GM19193 (cell line): ENCODE measurements at regions not wholly inside any gene's neighbourhood (a gene's known extent, or its start where the extent isn't known, plus 50 kb on each side); places are given as distances from the start of the nearest gene placed in this dataset.

Source experiments
- POLR2A ChIP-seq: IDR thresholded peaks from 4 replicates; pipeline ENCODE4 v1.6.1; 2011; ENCODE audit not compliant: insufficient read depth, insufficient read length; ENCODE audit errors: extremely low read depth

DNA sequence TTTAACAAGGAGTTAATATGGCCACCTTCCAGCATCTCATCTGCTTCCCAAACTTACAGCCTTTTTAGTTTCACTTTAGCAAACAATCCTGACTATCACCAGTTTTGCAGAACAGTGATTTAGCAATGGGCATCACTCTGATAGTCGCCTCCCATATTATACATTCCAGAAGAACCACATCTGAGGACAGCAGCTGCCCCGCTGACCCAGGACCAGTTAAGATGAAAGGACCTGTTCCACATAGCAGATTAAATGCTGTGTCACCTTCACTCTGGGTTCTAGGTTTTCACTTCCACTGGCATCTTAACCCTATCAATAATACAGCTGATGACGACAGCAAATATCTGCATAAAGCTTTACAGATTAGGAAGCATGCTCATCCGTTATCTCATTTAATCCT is 99.8 kb downstream of the TRIM69 start:
- no peak for TF ChIP-seq POLR2A

DNA sequence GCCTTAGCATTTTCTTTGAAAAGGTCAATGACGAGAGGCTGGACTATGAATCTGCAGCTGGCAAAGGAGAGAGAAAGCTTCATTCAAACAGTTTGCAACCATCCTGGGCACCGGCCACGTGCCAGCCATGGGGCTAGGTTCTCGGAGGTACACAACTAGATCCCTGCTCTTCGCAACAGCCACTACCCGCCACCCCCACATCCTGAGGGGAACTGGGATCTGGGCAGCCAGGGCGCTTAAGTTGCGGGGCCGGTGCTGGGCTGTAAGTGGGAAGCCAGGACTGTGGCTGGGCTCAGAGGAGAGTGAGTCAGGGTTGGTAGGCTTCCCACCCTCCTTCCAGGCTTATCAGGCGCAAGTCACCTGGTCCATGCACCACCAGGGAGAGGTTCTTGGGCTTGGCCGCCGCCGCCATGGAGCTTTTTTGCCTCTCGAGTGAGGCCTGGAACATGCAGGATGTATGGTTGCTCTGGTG is 95.0 kb upstream of the TERB2 start:
- TF ChIP-seq POLR2A: no peak

DNA sequence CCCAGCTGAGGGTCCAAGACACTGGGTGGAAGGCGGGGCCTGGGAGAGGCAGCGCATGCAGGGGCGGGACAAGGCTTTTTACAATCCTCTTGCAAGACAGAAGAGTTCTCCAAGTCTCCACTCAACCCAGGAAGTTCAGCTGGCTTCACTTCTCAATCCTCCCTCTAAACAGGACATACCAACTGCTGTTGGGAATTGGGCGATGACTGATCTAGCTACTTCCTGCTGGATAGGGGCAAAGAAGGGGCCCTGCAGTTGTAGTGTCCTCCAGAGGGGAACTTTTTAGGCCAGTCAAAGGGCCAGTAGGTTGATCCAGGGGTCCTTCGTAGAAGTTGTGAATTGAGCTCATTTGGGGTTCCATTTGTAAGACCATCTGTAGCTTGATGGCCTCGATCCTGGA is 94.6 kb upstream of the TERB2 start:
- no peak for TF ChIP-seq POLR2A

DNA sequence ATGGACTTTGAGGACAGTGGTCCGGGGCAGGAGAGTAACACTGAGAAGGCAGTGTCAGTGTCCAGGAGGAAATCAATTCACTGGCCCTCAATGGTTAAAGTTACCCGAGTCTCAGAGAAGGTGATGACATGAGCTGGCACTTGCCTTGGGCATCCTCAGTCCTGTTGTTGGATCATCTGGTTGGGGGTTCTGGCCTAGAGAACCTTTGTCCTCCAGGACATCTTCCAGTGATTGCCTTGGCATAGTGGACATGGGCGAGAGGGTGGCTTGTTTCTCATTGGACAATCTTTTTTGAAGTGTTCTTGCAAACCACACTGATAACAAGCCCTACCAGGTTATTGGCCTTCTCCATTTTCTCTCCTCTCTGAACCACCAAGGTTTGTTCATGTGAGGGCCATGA is 83.4 kb upstream of the TERB2 start:
- no peak for TF ChIP-seq POLR2A

DNA sequence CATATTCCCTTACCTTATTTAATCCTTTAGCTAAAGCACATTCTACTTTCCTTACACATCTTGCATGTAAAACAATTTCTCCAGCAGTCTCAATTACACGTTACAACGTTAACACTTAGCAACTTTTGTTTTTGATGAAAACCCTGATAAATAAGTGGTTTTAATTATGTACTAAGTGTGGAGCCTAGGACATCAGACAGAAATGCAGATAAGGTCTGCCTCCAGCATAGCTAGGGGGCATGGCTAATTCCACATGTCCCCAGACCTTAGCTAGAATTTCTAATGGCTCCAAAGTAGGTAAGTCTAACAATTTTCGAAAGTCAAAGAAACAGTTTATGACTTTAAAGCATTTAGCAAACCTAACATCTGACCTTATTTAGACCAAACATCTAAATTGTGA is 77.4 kb upstream of the TERB2 start:
- TF ChIP-seq POLR2A: no peak

DNA sequence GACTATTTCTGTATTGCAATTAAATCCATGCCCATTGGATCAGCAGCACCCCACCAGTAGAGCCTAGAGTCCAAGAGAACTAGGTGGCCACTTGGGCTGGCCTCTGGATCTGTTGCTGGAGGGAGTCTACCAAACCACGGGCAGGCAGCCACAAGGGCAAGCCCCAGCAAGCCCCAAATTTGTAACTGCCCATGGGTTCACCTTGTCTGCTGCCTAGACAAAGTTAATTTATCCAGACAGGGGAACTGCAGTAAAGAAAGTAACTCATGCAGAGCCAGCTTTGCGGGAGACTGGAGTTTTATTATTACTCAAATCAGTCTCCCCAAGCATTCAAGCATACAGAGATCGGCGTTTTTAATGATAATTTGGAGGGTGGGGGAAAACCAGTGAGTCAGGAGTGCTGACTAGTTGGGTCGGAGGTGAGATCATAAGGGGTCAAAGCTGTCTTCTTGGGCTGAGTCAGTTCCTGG is 74.0 kb upstream of the TERB2 start:
- peak; percentile 71 for TF ChIP-seq POLR2A

DNA sequence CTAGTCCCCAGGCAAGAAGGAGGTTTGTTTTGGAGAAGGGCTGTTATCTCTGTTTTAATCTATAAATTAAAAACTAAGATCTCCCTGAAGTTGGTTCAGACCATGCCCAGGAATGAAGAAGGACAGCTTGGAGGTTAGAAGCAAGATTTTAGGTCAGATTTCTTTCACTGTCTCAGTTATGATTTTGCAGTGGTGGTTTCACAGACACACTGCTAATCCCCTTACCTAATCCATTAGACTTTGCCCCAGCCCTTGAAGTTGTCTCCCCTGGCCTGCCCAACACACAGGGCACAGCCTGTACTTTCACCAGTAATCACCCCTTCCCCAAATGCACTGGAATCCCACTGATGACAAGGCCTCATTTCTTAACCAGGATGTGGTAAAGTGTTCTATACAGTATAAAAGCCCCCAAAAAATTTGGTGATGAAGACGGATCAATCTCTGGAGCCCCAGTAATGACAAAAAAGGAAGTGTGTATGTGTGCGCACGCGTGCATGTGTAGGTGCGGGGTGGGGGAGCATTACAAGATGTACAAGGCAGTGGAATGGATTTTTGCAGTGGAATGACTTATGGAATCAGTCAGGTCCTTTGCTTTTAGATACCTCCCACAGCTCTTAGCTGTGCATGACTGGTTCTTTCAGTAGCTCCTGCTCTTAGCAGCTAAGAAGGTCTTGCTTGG is 73.1 kb upstream of the TERB2 start:
- peak; percentile 31 for TF ChIP-seq POLR2A
